MV-4-11 (cell line): ENCODE measurements at regions not wholly inside any gene's neighbourhood (a gene's known extent, or its start where the extent isn't known, plus 50 kb on each side); places are given as distances from the start of the nearest gene placed in this dataset.

Experiments used
- DNase-seq: peaks from one replicate; lab custom pipeline; 2025; lab: John Stamatoyannopoulos, UW

GRCh38 chr4:65120287-65120686 lies 550.0 kb downstream of the EPHA5 start:
- DNase-seq: no peak

- no peak for DNase-seq
Measured at GRCh38 chr4:65102419-65102818, 567.9 kb downstream of the EPHA5 start.

GRCh38 chr4:65096630-65097029 lies 573.7 kb downstream of the EPHA5 start:
- DNase-seq: no peak

GRCh38 chr4:65089666-65090065 lies 580.6 kb downstream of the EPHA5 start:
- no peak for DNase-seq

- DNase-seq: no peak
Measured at GRCh38 chr4:65083076-65083475, 587.2 kb downstream of the EPHA5 start.

GRCh38 chr4:65071564-65071963 lies 598.7 kb downstream of the EPHA5 start:
- DNase-seq: no peak

- DNase-seq: no peak
Measured at GRCh38 chr4:65069177-65069576, 601.1 kb downstream of the EPHA5 start.

GRCh38 chr4:65066106-65066505 lies 604.2 kb downstream of the EPHA5 start:
- no peak for DNase-seq

GRCh38 chr4:65063601-65064000 lies 606.7 kb downstream of the EPHA5 start:
- DNase-seq: no peak

- DNase-seq: no peak
Measured at GRCh38 chr4:65050786-65051185, 619.5 kb downstream of the EPHA5 start.

- no peak for DNase-seq
Measured at GRCh38 chr4:65046192-65047133, 623.8 kb downstream of the EPHA5 start.

GRCh38 chr4:65033899-65034298 lies 624.6 kb upstream of the TECRL start:
- DNase-seq: no peak

GRCh38 chr4:65028592-65028991 lies 619.3 kb upstream of the TECRL start:
- DNase-seq: no peak

- no peak for DNase-seq
Measured at GRCh38 chr4:65023883-65024670, 614.8 kb upstream of the TECRL start.

- DNase-seq: no peak
Measured at GRCh38 chr4:65023081-65023480, 613.8 kb upstream of the TECRL start.

GRCh38 chr4:65021737-65022136 lies 612.5 kb upstream of the TECRL start:
- DNase-seq: no peak

GRCh38 chr4:65021149-65021548 lies 611.9 kb upstream of the TECRL start:
- DNase-seq: no peak

GRCh38 chr4:65019775-65020174 lies 610.5 kb upstream of the TECRL start:
- DNase-seq: no peak

GRCh38 chr4:65018313-65018712 lies 609.1 kb upstream of the TECRL start:
- DNase-seq: no peak

- DNase-seq: no peak
Measured at GRCh38 chr4:65014078-65014477, 604.8 kb upstream of the TECRL start.

- no peak for DNase-seq
Measured at GRCh38 chr4:65007841-65008439, 598.7 kb upstream of the TECRL start.

- DNase-seq: no peak
Measured at GRCh38 chr4:64975177-64975576, 565.9 kb upstream of the TECRL start.

- no peak for DNase-seq
Measured at GRCh38 chr4:64969081-64969480, 559.8 kb upstream of the TECRL start.
